ENCODE measurements at regions not wholly inside any gene's neighbourhood (a gene's known extent, or its start where the extent isn't known, plus 50 kb on each side); places are given as distances from the start of the nearest gene placed in this dataset.

DNA sequence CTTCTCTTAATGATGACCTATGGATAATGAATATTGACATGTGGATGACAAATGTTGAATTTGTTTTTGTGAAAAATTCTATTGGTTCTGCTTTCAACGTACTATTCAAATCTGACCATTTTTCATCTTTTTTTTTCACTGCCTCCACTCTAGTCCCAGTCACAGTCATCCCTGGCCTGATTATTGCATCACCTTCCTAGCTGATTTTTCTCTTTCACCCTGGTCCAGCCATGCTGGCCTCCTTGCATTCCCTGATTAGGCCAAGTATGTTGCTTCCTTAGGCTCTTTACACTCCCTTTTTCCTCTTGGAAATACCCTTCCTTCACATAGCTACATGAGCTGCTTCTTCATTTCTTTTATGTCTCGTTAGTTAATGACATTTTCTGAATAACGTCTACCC, 58.1 kb upstream of the MAP9 start:
- TF ChIP-seq, protein P1, sequence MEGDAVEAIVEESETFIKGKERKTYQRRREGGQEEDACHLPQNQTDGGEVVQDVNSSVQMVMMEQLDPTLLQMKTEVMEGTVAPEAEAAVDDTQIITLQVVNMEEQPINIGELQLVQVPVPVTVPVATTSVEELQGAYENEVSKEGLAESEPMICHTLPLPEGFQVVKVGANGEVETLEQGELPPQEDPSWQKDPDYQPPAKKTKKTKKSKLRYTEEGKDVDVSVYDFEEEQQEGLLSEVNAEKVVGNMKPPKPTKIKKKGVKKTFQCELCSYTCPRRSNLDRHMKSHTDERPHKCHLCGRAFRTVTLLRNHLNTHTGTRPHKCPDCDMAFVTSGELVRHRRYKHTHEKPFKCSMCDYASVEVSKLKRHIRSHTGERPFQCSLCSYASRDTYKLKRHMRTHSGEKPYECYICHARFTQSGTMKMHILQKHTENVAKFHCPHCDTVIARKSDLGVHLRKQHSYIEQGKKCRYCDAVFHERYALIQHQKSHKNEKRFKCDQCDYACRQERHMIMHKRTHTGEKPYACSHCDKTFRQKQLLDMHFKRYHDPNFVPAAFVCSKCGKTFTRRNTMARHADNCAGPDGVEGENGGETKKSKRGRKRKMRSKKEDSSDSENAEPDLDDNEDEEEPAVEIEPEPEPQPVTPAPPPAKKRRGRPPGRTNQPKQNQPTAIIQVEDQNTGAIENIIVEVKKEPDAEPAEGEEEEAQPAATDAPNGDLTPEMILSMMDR (IDR thresholded peaks at IDR 0.05; ENCODE audit: low read length), result no peak
- TF ChIP-seq EZH2 (optimal IDR thresholded peaks at IDR 0.05; ENCODE audit: low read depth, low read length) (no peak), EZH2phosphoT487 (IDR thresholded peaks at IDR 0.05; ENCODE audit: low read length) (no peak)
- no peaks in the 10 kb centered on the region for H4K20me1 ChIP-seq (ENCODE audit: insufficient read depth, low read length)
- no peaks in the 10 kb centered on the region for H3K9me3 ChIP-seq (replicated peaks; ENCODE audit: insufficient read depth, low read length)
- no peaks in the 10 kb centered on the region for H3K9me2 ChIP-seq (replicated peaks; ENCODE audit: insufficient read depth, low read length)
- no peak overlapping the region for H3K4me2 ChIP-seq (ENCODE audit: low read depth, low read length)
- H3K36me3 ChIP-seq (replicated peaks; ENCODE audit: insufficient read depth, low read length), result no peaks in the 10 kb centered on the region
- H3K9ac ChIP-seq (ENCODE audit: low read length), result no peak overlapping the region
- H3F3A ChIP-seq (ENCODE audit: insufficient read depth, low read length), result no peaks in the 10 kb centered on the region
- no peak overlapping the region for H3K27ac ChIP-seq (ENCODE audit: low read length)
- no peaks in the 10 kb centered on the region for H3K27me3 ChIP-seq (replicated peaks; ENCODE audit: insufficient read depth, low read length)
- H2AFZ ChIP-seq (ENCODE audit: low read length), result no peak overlapping the region
- H3K4me3 ChIP-seq (ENCODE audit: low read length), result no peak overlapping the region
- no peak for DNase-seq
- no peaks in the 10 kb centered on the region for H3K79me2 ChIP-seq (ENCODE audit: low read length)
- no peaks in the 10 kb centered on the region for H3K4me1 ChIP-seq (ENCODE audit: low read length)

DNA sequence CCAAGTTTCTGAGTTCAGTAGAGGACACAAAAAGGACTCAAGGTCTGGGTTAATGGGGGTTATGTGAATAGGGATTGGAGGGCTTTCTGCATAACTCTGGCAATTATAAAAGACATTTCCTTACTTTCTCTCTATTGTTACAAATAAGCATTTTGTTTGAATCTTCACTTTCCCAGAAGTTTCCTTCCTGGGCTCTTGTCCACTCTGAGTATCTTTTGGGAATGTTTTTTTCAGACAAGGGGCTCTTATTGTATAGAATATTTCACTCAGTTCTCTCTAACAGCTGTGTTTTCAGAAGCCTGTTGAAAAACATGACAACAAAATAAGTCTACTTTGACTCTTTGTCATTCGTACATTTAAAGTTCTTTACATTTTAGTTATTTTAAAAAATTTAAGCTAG, 57.6 kb upstream of the MAP9 start:
- Histone ChIP-seq H3K27me3 (replicated peaks; ENCODE audit: insufficient read depth, low read length) (no peaks in the 10 kb centered on the region), H2AFZ (ENCODE audit: low read length) (no peak overlapping the region)
- no peak for TF ChIP-seq EZH2 (optimal IDR thresholded peaks at IDR 0.05; ENCODE audit: low read depth, low read length)
- TF ChIP-seq, protein P1 (IDR thresholded peaks at IDR 0.05; ENCODE audit: low read length), result no peak
- no peak for TF ChIP-seq EZH2phosphoT487 (IDR thresholded peaks at IDR 0.05; ENCODE audit: low read length)

DNA sequence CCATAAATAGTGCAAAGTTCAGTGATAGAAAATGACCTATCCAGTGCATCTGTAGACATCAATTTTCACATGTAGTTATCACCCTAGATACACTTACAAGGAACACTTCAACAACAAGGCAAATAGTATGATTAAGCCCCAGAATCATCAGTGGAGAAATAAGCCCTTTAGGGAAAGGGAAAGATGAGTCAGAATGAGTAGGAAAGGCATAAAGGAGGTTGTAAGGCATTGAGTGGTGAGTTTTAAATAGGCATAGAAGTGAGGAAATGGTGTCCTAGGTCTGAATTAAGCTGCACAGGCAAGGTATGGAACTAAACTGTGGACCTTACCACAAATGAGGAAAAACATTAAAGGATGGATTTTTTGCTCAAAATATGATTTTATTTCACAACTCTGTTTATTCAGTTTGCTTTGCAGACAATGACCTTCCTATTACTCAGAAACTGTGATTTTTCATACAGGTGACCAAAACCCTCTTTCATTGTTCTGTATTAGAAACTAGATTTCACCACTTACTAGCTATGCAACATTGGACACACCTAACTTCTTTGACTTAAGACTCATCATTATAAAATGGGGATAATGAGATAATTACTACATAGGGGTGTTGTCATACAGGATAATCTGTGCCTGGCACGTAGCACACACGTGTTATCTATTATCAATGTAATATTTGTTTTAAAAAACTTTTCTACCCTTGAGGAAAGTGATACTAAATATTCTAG, 57.0 kb upstream of the MAP9 start:
- DNase-seq, result no peak
- Histone ChIP-seq H3K27ac (ENCODE audit: low read length) (no peak overlapping the region), H2AFZ (ENCODE audit: low read length) (no peak overlapping the region)

More for the DNA sequence above, 57.6 kb upstream of the MAP9 start:
- Histone ChIP-seq H3K9me3 (replicated peaks; ENCODE audit: insufficient read depth, low read length) (no peaks in the 10 kb centered on the region), H3K27ac (ENCODE audit: low read length) (no peak overlapping the region), H3K4me1 (ENCODE audit: low read length) (no peaks in the 10 kb centered on the region), H3K9me2 (replicated peaks; ENCODE audit: insufficient read depth, low read length) (no peaks in the 10 kb centered on the region), H3K79me2 (ENCODE audit: low read length) (no peaks in the 10 kb centered on the region), H3K9ac (ENCODE audit: low read length) (no peak overlapping the region), H4K20me1 (ENCODE audit: insufficient read depth, low read length) (no peaks in the 10 kb centered on the region), H3F3A (ENCODE audit: insufficient read depth, low read length) (no peaks in the 10 kb centered on the region), H3K36me3 (replicated peaks; ENCODE audit: insufficient read depth, low read length) (no peaks in the 10 kb centered on the region), H3K4me2 (ENCODE audit: low read depth, low read length) (no peak overlapping the region), H3K4me3 (ENCODE audit: low read length) (no peak overlapping the region)
- DNase-seq, result no peak

More for the DNA sequence above, 57.0 kb upstream of the MAP9 start:
- no peaks in the 10 kb centered on the region for H3K9me3 ChIP-seq (replicated peaks; ENCODE audit: insufficient read depth, low read length)
- TF ChIP-seq EZH2 (optimal IDR thresholded peaks at IDR 0.05; ENCODE audit: low read depth, low read length), result no peak
- TF ChIP-seq, protein P1 (IDR thresholded peaks at IDR 0.05; ENCODE audit: low read length), result no peak
- no peaks in the 10 kb centered on the region for H4K20me1 ChIP-seq (ENCODE audit: insufficient read depth, low read length)
- no peaks in the 10 kb centered on the region for H3F3A ChIP-seq (ENCODE audit: insufficient read depth, low read length)
- no peaks in the 10 kb centered on the region for H3K27me3 ChIP-seq (replicated peaks; ENCODE audit: insufficient read depth, low read length)
- H3K9ac ChIP-seq (ENCODE audit: low read length), result no peak overlapping the region
- H3K4me1 ChIP-seq (ENCODE audit: low read length), result no peaks in the 10 kb centered on the region
- H3K4me2 ChIP-seq (ENCODE audit: low read depth, low read length), result no peak overlapping the region
- H3K9me2 ChIP-seq (replicated peaks; ENCODE audit: insufficient read depth, low read length), result no peaks in the 10 kb centered on the region
- no peaks in the 10 kb centered on the region for H3K79me2 ChIP-seq (ENCODE audit: low read length)
- no peaks in the 10 kb centered on the region for H3K36me3 ChIP-seq (replicated peaks; ENCODE audit: insufficient read depth, low read length)
- no peak overlapping the region for H3K4me3 ChIP-seq (ENCODE audit: low read length)
